Activated CD4-positive, alpha-beta memory T cell treated with anti-CD3 and anti-CD28 coated beads for 36 hours (primary cell): ENCODE measurements at regions not wholly inside any gene's neighbourhood (a gene's known extent, or its start where the extent isn't known, plus 50 kb on each side); places are given as distances from the start of the nearest gene placed in this dataset.
A peak's percentile ranks its signal among the peaks of the same experiment; 100 is the strongest.

Experiments
- CTCF ChIA-PET: fragments of 350-600 bp; sonication (Branson Sonifier 250); formaldehyde crosslinking; loops from one replicate; lab custom pipeline; 2021; ENCODE audit warnings: antibody characterized with exemption, inconsistent platforms; lab: Charles Lee
- POLR2A ChIA-PET: fragments of 350-600 bp; sonication (Branson Sonifier 250); formaldehyde crosslinking; loops from one replicate; lab custom pipeline; 2021; ENCODE audit warnings: antibody characterized with exemption; lab: Charles Lee
- DNase-seq: peaks from one replicate; pipeline ENCODE4 v3.0.0-alpha.2; 2020
- H3K27ac Mint-ChIP-seq: one replicate; pipeline ENCODE4 v1.8.0; 2021; ENCODE audit warnings: mixed read lengths
- H3K27me3 Mint-ChIP-seq: one replicate; pipeline ENCODE4 v1.8.0; 2021; ENCODE audit warnings: mixed read lengths
- H3K36me3 Mint-ChIP-seq: one replicate; pipeline ENCODE4 v1.8.0; 2021; ENCODE audit warnings: mixed read lengths
- H3K4me1 Mint-ChIP-seq: one replicate; pipeline ENCODE4 v1.8.0; 2021; ENCODE audit warnings: low read depth, mixed read lengths
- H3K4me3 Mint-ChIP-seq: one replicate; pipeline ENCODE4 v1.8.0; 2021; ENCODE audit warnings: mild to moderate bottlenecking, mixed read lengths
- H3K9me3 Mint-ChIP-seq: one replicate; pipeline ENCODE4 v1.8.0; 2021; ENCODE audit warnings: mixed read lengths
- intact Hi-C: fragments of 100-400 bp; cut with micrococcal nuclease; formaldehyde crosslinking; loops from one replicate; pipeline ENCODE4 v1.15.1; 2023

DNA sequence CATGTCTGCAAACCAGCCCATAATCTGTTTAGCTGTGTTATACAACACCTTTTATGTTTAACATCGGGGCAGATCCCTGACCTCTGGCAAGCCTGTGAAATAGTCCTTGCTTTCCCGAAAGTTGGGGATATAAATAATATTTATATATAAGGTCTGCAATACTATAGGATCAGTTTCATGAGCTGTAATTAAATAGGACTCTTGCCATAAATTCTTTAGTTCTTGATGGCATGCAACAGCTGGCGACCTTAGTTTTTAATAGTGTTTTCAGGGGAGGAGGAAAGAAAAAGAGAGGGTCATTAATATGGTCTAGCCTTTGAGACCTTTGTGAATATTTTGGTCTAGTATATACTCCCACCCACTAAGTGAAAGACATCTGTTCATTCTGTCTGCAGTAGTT lies 166.5 kb downstream of the MTX2 start:
- POLR2A ChIA-PET, result no interaction called here
- intact Hi-C loops, result no loop called here
- no peak for DNase-seq
- Mint-ChIP-seq H3K27me3 (peaks cover 5% of the 10 kb centered on the region), H3K27ac (no peak overlapping the region), H3K4me3 (no peak overlapping the region), H3K9me3 (no peaks in the 10 kb centered on the region), H3K36me3 (no peaks in the 10 kb centered on the region), H3K4me1 (no peaks in the 10 kb centered on the region)
- CTCF ChIA-PET, result no interaction called here

DNA sequence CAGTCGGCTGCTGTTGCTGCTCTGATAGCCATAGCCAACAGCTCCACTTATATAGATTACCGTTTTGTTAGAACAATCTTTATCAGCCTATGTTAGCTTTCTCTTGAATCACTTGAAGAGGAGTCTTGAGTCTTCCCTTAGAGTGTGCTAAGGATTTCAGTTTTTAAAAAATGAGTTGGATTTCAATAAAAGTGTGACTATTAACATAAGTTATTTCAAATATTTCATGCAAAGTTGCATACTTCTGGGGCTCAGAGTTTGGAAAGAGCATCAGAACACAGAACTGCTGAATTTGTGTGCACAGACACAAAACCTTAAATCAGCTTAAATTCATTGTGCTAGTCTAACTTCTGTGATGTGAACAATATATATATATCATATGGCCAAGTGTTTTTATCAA lies 174.7 kb downstream of the MTX2 start:
- peaks cover 5% of the 10 kb centered on the region for H3K4me1 Mint-ChIP-seq
- ChIA-PET POLR2A (no interaction called here), CTCF (interaction anchor here (2.1 kb wide), 1 partner anchor 11 kb away, joined by 8 read pairs; no protein-coding TSS in a partner anchor)
- no peak overlapping the region for H3K27ac Mint-ChIP-seq
- peaks cover 5% of the 10 kb centered on the region for H3K27me3 Mint-ChIP-seq
- intact Hi-C loops, result no loop called here
- H3K4me3 Mint-ChIP-seq, result no peak overlapping the region
- no peaks in the 10 kb centered on the region for H3K36me3 Mint-ChIP-seq
- DNase-seq, result no peak
- H3K9me3 Mint-ChIP-seq, result no peaks in the 10 kb centered on the region

DNA sequence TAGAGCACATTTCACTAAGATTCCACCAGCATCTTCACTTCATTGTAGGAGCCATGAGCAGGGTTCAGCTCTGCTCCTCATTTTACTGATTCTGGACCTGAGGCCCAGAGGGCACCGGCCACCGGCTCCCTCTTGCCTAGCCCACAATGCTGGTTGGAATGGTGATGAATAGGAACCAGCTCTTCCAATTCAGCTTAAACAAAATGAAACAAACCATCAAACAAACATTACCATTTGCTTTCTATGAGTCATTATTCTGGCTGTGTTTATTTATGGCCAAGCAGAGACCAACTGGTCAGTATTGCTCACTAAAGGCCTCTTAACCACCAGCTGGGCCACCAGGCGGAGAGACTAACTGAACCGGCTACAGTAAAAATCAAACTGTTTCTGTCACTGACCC lies 176.7 kb downstream of the MTX2 start:
- no peaks in the 10 kb centered on the region for H3K36me3 Mint-ChIP-seq
- ChIA-PET CTCF (interaction anchor here (0.6 to 2.6 kb wide), 2 partner anchors 10 to 696 kb away, joined by 3 to 27 read pairs; no protein-coding TSS in a partner anchor), POLR2A (no interaction called here)
- intact Hi-C loops, result no loop called here
- H3K4me3 Mint-ChIP-seq, result no peak overlapping the region
- H3K4me1 Mint-ChIP-seq, result peaks cover 5% of the 10 kb centered on the region
- H3K9me3 Mint-ChIP-seq, result no peaks in the 10 kb centered on the region
- peaks cover 5% of the 10 kb centered on the region for H3K27me3 Mint-ChIP-seq
- no peak for DNase-seq
- H3K27ac Mint-ChIP-seq, result no peak overlapping the region

- Mint-ChIP-seq H3K27ac (no peak overlapping the region), H3K4me3 (no peak overlapping the region), H3K36me3 (no peaks in the 10 kb centered on the region), H3K9me3 (no peaks in the 10 kb centered on the region), H3K27me3 (peaks cover 3% of the 10 kb centered on the region), H3K4me1 (peaks cover 5% of the 10 kb centered on the region)
- DNase-seq, result no peak
- intact Hi-C loops, result no loop called here
- CTCF ChIA-PET, result interaction anchor here (0.8 to 2.6 kb wide), 4 partner anchors 9 to 320 kb away, joined by 3 to 27 read pairs (median 5); no protein-coding TSS in a partner anchor
- POLR2A ChIA-PET, result no interaction called here
Observed at GRCh38 chr2:176446718-176447414, 177.6 kb downstream of the MTX2 start.

GRCh38 chr2:176447616-176448015 lies 178.4 kb downstream of the MTX2 start:
- intact Hi-C loops, result no loop called here
- DNase-seq, result no peak
- Mint-ChIP-seq H3K4me3 (no peak overlapping the region), H3K27me3 (peaks cover 3% of the 10 kb centered on the region), H3K9me3 (no peaks in the 10 kb centered on the region), H3K36me3 (no peaks in the 10 kb centered on the region), H3K4me1 (peaks cover 5% of the 10 kb centered on the region), H3K27ac (no peak overlapping the region)
- ChIA-PET CTCF (interaction anchor here (0.7 to 1.5 kb wide), 4 partner anchors 8 to 321 kb away, joined by 3 to 6 read pairs (median 4); no protein-coding TSS in a partner anchor), POLR2A (no interaction called here)

- H3K27ac Mint-ChIP-seq, result no peak overlapping the region
- ChIA-PET CTCF (interaction anchor here (1.6 kb wide), 1 partner anchor 323 kb away, joined by 8 read pairs; no protein-coding TSS in a partner anchor), POLR2A (no interaction called here)
- H3K4me1 Mint-ChIP-seq, result peaks cover 5% of the 10 kb centered on the region
- H3K27me3 Mint-ChIP-seq, result peaks cover 9% of the 10 kb centered on the region
- DNase-seq, result no peak
- H3K36me3 Mint-ChIP-seq, result no peaks in the 10 kb centered on the region
- intact Hi-C loops, result loop anchor here (10.0 kb wide), 1 partner anchor 695 kb away; no protein-coding TSS in a partner anchor
- no peaks in the 10 kb centered on the region for H3K9me3 Mint-ChIP-seq
- no peak overlapping the region for H3K4me3 Mint-ChIP-seq
Observed at GRCh38 chr2:176449852-176450251, 180.6 kb downstream of the MTX2 start.

DNA sequence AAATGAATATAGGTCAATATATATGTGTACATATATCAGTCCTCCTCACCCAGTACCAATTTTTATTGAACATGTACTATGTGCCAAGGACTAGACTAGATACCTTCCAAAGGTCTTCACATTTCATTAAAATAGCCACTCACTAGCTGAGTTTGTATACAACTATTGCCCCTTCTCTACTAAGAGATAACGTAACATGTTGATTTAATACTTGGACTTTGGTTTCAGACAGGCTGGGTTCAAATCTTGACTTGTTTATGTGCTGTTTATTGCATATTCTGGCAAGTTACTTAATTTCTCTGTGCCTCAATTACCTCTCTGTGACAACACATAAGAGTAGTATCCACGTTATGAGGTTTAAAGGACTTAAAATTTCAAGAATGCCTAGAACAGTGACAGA lies 184.5 kb downstream of the MTX2 start:
- intact Hi-C loops, result loop anchor here (2.0 to 10.0 kb wide), 3 partner anchors 199 to 691 kb away; no protein-coding TSS in a partner anchor
- Mint-ChIP-seq H3K4me1 (no peaks in the 10 kb centered on the region), H3K4me3 (no peak overlapping the region), H3K27ac (no peak overlapping the region), H3K27me3 (peaks cover 13% of the 10 kb centered on the region), H3K9me3 (no peaks in the 10 kb centered on the region), H3K36me3 (no peaks in the 10 kb centered on the region)
- no peak for DNase-seq
- ChIA-PET POLR2A (interaction anchor here (0.5 kb wide), 1 partner anchor 739 kb away, joined by 3 read pairs; no protein-coding TSS in a partner anchor), CTCF (interaction anchor here (0.7 to 7.4 kb wide), 12 partner anchors 12 to 343 kb away, joined by 3 to 149 read pairs (median 4); partner anchors contain the start of gene HOXD8)

- Mint-ChIP-seq H3K9me3 (no peaks in the 10 kb centered on the region), H3K4me1 (no peaks in the 10 kb centered on the region), H3K4me3 (no peak overlapping the region), H3K27me3 (peaks cover 19% of the 10 kb centered on the region), H3K36me3 (no peaks in the 10 kb centered on the region), H3K27ac (no peak overlapping the region)
- DNase-seq, result peak; percentile 86
- intact Hi-C loops, result loop anchor here (1.0 to 10.0 kb wide), 5 partner anchors 182 to 690 kb away; no protein-coding TSS in a partner anchor
- POLR2A ChIA-PET, result no interaction called here
- CTCF ChIA-PET, result interaction anchor here (0.5 to 7.4 kb wide), 69 partner anchors 7 to 693 kb away, joined by 3 to 149 read pairs (median 4); partner anchors contain the start of genes HOXD8 and MTX2
Observed at GRCh38 chr2:176454893-176455815, 185.9 kb downstream of the MTX2 start.

GRCh38 chr2:176455816-176456291 lies 186.6 kb downstream of the MTX2 start:
- H3K36me3 Mint-ChIP-seq, result no peaks in the 10 kb centered on the region
- intact Hi-C loops, result loop anchor here (1.0 to 10.0 kb wide), 5 partner anchors 181 to 689 kb away; no protein-coding TSS in a partner anchor
- ChIA-PET POLR2A (no interaction called here), CTCF (interaction anchor here (0.6 to 7.4 kb wide), 32 partner anchors 8 to 693 kb away, joined by 3 to 149 read pairs (median 4); partner anchors contain the start of genes HOXD8 and MTX2)
- no peaks in the 10 kb centered on the region for H3K4me1 Mint-ChIP-seq
- no peak overlapping the region for H3K4me3 Mint-ChIP-seq
- no peak for DNase-seq
- H3K27me3 Mint-ChIP-seq, result peaks cover 19% of the 10 kb centered on the region
- no peaks in the 10 kb centered on the region for H3K9me3 Mint-ChIP-seq
- H3K27ac Mint-ChIP-seq, result no peak overlapping the region

- Mint-ChIP-seq H3K27ac (no peak overlapping the region), H3K4me3 (no peak overlapping the region), H3K27me3 (peaks cover 20% of the 10 kb centered on the region), H3K9me3 (no peaks in the 10 kb centered on the region), H3K4me1 (no peaks in the 10 kb centered on the region), H3K36me3 (no peaks in the 10 kb centered on the region)
- no peak for DNase-seq
- intact Hi-C loops, result loop anchor here (5.0 to 10.0 kb wide), 2 partner anchors 180 to 687 kb away; no protein-coding TSS in a partner anchor
- CTCF ChIA-PET, result interaction anchor here (1.4 to 7.4 kb wide), 5 partner anchors 97 to 691 kb away, joined by 4 to 149 read pairs (median 12); partner anchors contain the start of gene HOXD8
- POLR2A ChIA-PET, result no interaction called here
Observed at GRCh38 chr2:176457481-176457880, 188.2 kb downstream of the MTX2 start.

GRCh38 chr2:176461098-176461808 lies 192.0 kb downstream of the MTX2 start:
- H3K4me3 Mint-ChIP-seq, result no peak overlapping the region
- POLR2A ChIA-PET, result no interaction called here
- DNase-seq, result no peak
- peaks cover 28% of the 10 kb centered on the region for H3K27me3 Mint-ChIP-seq
- no peaks in the 10 kb centered on the region for H3K4me1 Mint-ChIP-seq
- H3K9me3 Mint-ChIP-seq, result no peaks in the 10 kb centered on the region
- intact Hi-C loops, result no loop called here
- CTCF ChIA-PET, result interaction anchor here (1.8 kb wide), 1 partner anchor 334 kb away, joined by 5 read pairs; no protein-coding TSS in a partner anchor
- H3K36me3 Mint-ChIP-seq, result no peaks in the 10 kb centered on the region
- no peak overlapping the region for H3K27ac Mint-ChIP-seq
